ENCODE measurements at regions not wholly inside any gene's neighbourhood (a gene's known extent, or its start where the extent isn't known, plus 50 kb on each side); places are given as distances from the start of the nearest gene placed in this dataset.
"Not testable (repeated sequence)": the region's sequence is repeated elsewhere in the genome, so short reads cannot be mapped to it uniquely, and the experiment has no call there.

DNA sequence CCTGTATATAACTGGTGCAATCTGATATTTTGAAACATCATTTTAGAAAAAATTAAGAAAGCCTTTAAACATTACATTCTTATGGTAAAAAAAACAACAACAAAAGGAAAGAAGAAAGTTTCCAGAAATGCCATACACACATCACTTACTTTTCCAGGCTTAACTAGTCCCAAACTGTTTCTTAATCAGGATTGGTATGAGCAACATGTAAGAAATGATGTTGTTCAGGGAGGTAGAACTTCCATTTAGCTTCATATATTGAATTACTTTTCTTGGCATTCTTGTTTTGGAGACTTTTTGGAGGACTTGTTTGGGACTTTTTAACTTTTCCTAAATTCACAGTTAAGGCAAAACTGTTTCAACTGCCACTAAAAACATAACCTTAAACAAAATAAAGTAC is 791.5 kb downstream of the METTL15 start:
- no peak for DNase-seq (ENCODE audit: low spot score)
- H3K27ac Mint-ChIP-seq (ENCODE audit: unreplicated experiment): no peak overlapping the region
- H3K4me3 Mint-ChIP-seq (ENCODE audit: unreplicated experiment): no peak overlapping the region
- H3K27me3 Mint-ChIP-seq (ENCODE audit: low read depth): no peaks in the 10 kb centered on the region
- H3K4me1 Mint-ChIP-seq (ENCODE audit: low read depth): peaks cover 7% of the 10 kb centered on the region
- TF ChIP-seq, protein P1, sequence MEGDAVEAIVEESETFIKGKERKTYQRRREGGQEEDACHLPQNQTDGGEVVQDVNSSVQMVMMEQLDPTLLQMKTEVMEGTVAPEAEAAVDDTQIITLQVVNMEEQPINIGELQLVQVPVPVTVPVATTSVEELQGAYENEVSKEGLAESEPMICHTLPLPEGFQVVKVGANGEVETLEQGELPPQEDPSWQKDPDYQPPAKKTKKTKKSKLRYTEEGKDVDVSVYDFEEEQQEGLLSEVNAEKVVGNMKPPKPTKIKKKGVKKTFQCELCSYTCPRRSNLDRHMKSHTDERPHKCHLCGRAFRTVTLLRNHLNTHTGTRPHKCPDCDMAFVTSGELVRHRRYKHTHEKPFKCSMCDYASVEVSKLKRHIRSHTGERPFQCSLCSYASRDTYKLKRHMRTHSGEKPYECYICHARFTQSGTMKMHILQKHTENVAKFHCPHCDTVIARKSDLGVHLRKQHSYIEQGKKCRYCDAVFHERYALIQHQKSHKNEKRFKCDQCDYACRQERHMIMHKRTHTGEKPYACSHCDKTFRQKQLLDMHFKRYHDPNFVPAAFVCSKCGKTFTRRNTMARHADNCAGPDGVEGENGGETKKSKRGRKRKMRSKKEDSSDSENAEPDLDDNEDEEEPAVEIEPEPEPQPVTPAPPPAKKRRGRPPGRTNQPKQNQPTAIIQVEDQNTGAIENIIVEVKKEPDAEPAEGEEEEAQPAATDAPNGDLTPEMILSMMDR (IDR thresholded peaks at IDR 0.05): no peak
- H3K36me3 Mint-ChIP-seq (ENCODE audit: low read depth): no peaks in the 10 kb centered on the region
- H3K9me3 Mint-ChIP-seq (ENCODE audit: low read depth): peaks cover 5% of the 10 kb centered on the region

DNA sequence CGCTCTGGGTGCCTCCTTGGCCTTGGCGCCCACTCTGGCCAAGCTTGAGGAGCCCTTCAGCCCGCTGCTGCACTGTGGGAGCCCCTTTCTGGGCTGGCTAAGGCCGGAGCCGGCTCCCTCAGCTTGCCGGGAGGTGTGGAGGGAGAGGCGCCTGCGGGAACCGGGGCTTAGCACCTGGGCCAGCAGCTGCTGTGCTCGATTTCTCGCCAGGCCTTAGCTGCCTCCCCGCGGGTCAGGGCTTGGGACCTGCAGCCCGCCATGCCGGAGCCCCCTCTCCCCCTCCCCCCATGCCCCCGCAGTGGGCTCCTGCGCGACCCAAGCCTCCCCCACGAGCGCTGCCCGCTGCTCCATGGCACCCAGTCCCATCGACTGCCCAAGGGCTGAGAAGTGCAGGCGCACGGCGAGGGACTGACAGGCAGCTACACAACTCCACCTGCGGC is 782.4 kb downstream of the METTL15 start:
- peak; percentile 82 for DNase-seq (ENCODE audit: low spot score)
- not testable (repeated sequence) for H3K4me3 Mint-ChIP-seq (ENCODE audit: unreplicated experiment); H3K9me3 Mint-ChIP-seq (ENCODE audit: low read depth); H3K27ac Mint-ChIP-seq (ENCODE audit: unreplicated experiment); H3K36me3 Mint-ChIP-seq (ENCODE audit: low read depth); H3K27me3 Mint-ChIP-seq (ENCODE audit: low read depth); H3K4me1 Mint-ChIP-seq (ENCODE audit: low read depth)

DNA sequence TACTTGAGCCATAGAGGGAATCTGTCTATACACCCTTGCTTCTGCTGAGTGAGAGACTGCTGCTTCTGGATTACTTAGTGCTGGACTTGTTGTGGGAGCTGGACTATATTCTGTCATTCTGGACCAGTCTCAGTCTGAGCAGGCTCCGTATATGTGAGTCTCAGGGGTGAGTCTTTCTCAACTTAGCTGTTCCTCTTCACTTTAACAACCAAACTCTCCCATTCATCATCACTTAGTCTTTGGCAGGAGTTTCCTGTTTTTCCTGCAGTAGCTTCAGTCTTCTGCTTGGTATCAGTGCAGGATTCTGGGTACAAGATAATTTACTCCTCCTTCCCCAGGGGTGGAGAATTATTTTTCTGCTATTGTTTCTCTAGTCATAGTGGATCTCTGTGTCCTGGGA is 779.5 kb downstream of the METTL15 start:
- Mint-ChIP-seq H3K4me3 (ENCODE audit: unreplicated experiment) (no peak overlapping the region), H3K36me3 (ENCODE audit: low read depth) (peaks cover 3% of the 10 kb centered on the region), H3K4me1 (ENCODE audit: low read depth) (no peaks in the 10 kb centered on the region), H3K27ac (ENCODE audit: unreplicated experiment) (no peak overlapping the region), H3K9me3 (ENCODE audit: low read depth) (peaks cover 2% of the 10 kb centered on the region), H3K27me3 (ENCODE audit: low read depth) (no peaks in the 10 kb centered on the region)
- TF ChIP-seq, protein P1 (IDR thresholded peaks at IDR 0.05): no peak
- DNase-seq (ENCODE audit: low spot score): no peak

DNA sequence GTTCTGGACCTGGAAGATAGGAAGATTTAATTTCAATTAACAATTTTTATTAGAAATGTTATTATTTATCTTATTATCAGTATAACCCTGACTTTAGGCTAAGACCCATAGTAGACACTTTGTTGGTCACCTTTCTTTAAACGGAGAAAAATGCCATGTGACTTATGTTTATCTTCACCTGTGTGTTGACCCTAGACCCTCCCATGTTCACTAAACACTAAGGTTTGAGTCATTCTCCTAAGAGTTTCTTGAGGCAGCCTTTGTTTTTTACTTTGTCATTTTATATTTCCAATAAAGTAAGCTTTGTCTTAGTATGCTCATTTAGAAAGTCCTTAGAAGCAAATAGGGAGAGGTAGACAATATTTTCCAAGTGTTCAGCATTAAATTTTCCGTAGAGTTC is 771.7 kb downstream of the METTL15 start:
- no peak overlapping the region for H3K4me3 Mint-ChIP-seq (ENCODE audit: unreplicated experiment)
- TF ChIP-seq, protein P1 (IDR thresholded peaks at IDR 0.05): no peak
- H3K9me3 Mint-ChIP-seq (ENCODE audit: low read depth): peaks cover 5% of the 10 kb centered on the region
- peaks cover 1% of the 10 kb centered on the region for H3K36me3 Mint-ChIP-seq (ENCODE audit: low read depth)
- no peaks in the 10 kb centered on the region for H3K4me1 Mint-ChIP-seq (ENCODE audit: low read depth)
- DNase-seq (ENCODE audit: low spot score): no peak
- H3K27ac Mint-ChIP-seq (ENCODE audit: unreplicated experiment): no peak overlapping the region
- no peaks in the 10 kb centered on the region for H3K27me3 Mint-ChIP-seq (ENCODE audit: low read depth)

DNA sequence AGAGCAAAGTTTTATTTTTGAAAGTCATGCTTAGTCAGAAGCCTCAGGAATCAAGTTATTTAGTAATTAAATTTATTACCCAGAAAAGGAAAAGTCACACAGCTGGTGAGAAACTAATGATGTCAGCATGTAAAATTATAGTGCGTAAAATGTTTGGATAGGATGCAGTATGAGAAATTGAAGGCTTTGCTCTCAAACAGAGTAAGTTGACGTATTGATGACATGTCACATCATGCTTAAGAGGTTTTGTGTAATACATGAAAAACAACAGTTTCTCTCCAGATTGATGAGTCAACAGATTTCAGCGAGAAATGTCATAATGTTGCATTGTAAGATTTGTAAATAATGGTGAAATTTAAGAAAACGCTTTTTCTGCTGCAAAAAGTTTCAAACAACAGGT is 769.8 kb downstream of the METTL15 start:
- Mint-ChIP-seq H3K27ac (ENCODE audit: unreplicated experiment) (no peak overlapping the region), H3K27me3 (ENCODE audit: low read depth) (no peaks in the 10 kb centered on the region), H3K4me1 (ENCODE audit: low read depth) (no peaks in the 10 kb centered on the region), H3K9me3 (ENCODE audit: low read depth) (peaks cover 5% of the 10 kb centered on the region), H3K36me3 (ENCODE audit: low read depth) (no peaks in the 10 kb centered on the region), H3K4me3 (ENCODE audit: unreplicated experiment) (no peak overlapping the region)
- TF ChIP-seq, protein P1 (IDR thresholded peaks at IDR 0.05): no peak
- DNase-seq (ENCODE audit: low spot score): no peak

DNA sequence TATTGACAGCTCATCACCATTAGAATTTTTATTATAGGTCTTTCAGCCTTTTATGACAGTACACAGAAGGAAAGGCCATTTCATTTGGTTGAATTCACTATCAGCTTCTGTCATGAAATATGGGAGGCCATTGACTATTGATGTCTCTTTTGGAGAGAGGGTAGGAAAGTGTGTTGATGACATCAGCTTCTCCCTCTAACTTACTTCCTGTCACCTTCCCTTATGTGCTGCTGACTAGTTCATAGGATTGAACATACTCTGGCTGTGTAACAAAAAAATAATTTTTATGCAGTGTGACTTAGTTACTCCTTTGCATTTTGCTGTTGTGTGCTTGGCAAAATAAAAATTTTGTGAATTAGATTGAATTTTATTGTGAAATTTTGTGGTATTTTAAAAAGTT is 769.2 kb downstream of the METTL15 start:
- no peaks in the 10 kb centered on the region for H3K4me1 Mint-ChIP-seq (ENCODE audit: low read depth)
- TF ChIP-seq, protein P1 (IDR thresholded peaks at IDR 0.05): no peak
- no peak for DNase-seq (ENCODE audit: low spot score)
- H3K27ac Mint-ChIP-seq (ENCODE audit: unreplicated experiment): no peak overlapping the region
- no peaks in the 10 kb centered on the region for H3K36me3 Mint-ChIP-seq (ENCODE audit: low read depth)
- H3K4me3 Mint-ChIP-seq (ENCODE audit: unreplicated experiment): no peak overlapping the region
- H3K9me3 Mint-ChIP-seq (ENCODE audit: low read depth): peaks cover 1% of the 10 kb centered on the region
- no peaks in the 10 kb centered on the region for H3K27me3 Mint-ChIP-seq (ENCODE audit: low read depth)

All from chondrocyte (in vitro differentiated cells).